Mesodermal cell (in vitro differentiated cells): ENCODE measurements at regions not wholly inside any gene's neighbourhood (a gene's known extent, or its start where the extent isn't known, plus 50 kb on each side); places are given as distances from the start of the nearest gene placed in this dataset.

ENCODE experiments used
- H3K27ac ChIP-seq: 2 replicates; pipeline ENCODE4 v1.7.0; 2013; ENCODE audit warnings: mild to moderate bottlenecking, low read depth, low read length, moderate library complexity; ENCODE audit not compliant: severe bottlenecking
- H3K36me3 ChIP-seq: 2 replicates; pipeline ENCODE4 v1.7.1; 2013; ENCODE audit warnings: mild to moderate bottlenecking, low read length, moderate library complexity; ENCODE audit not compliant: control insufficient read depth, insufficient read depth
- H3K4me1 ChIP-seq: one replicate; pipeline ENCODE4 v1.7.1; 2013; ENCODE audit warnings: mild to moderate bottlenecking, low read length; ENCODE audit not compliant: insufficient read depth, control insufficient read depth, poor library complexity, severe bottlenecking
- H3K4me3 ChIP-seq: 2 replicates; pipeline ENCODE4 v1.7.0; 2013; ENCODE audit warnings: low read length, control low read depth, mild to moderate bottlenecking; ENCODE audit not compliant: insufficient read depth, poor library complexity, severe bottlenecking; ENCODE audit errors: extremely low read depth
- H3K9me3 ChIP-seq: 2 replicates; pipeline ENCODE4 v1.7.1; 2013; ENCODE audit warnings: mild to moderate bottlenecking, low read length, moderate library complexity; ENCODE audit not compliant: control insufficient read depth
- WGBS, 2 experiments: methylation state at CpG; one replicate each; pipeline ENCODE4 v1.1.5; 2013; ENCODE audit warnings: missing lambda C conversion rate in 2 of 2; ENCODE audit not compliant: insufficient coverage in 2 of 2; 5-methylcytosine and 5-hydroxymethylcytosine counted together

DNA sequence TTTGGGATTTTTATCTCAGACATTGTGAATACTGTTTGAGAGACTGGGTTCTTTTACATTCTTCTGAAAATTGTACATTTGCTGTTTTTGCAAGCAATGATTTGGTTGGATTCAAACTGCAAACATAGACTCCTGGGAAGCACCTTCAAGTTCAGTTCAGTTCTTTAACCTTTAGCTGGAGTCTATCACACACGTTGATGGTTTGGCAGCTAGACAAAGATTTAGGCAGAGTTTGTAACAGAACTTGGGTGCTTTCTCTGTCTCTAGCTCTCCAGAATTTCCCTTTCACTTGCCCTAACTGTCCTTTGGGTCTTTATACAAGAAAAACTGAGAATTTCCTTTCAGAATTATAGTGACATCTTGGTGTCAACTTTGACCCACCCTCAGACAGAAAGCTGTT lies 556.6 kb downstream of the DIAPH3 start:
- no peaks in the 10 kb centered on the region for H3K36me3 ChIP-seq
- no peaks in the 10 kb centered on the region for H3K9me3 ChIP-seq
- WGBS, 2 experiments = 56 to 70% methylated on average over 1 of the region's 1 CpG
- peaks cover 5% of the 10 kb centered on the region for H3K4me1 ChIP-seq
- H3K27ac ChIP-seq = no peak overlapping the region
- no peak overlapping the region for H3K4me3 ChIP-seq

- peaks cover 5% of the 10 kb centered on the region for H3K4me1 ChIP-seq
- no peaks in the 10 kb centered on the region for H3K9me3 ChIP-seq
- 44 to 71% methylated on average over 1 of the region's 2 CpGs for WGBS, 2 experiments
- no peak overlapping the region for H3K27ac ChIP-seq
- no peak overlapping the region for H3K4me3 ChIP-seq
- H3K36me3 ChIP-seq = no peaks in the 10 kb centered on the region
Measured at GRCh38 chr13:59607780-59608233, 555.9 kb downstream of the DIAPH3 start.

DNA sequence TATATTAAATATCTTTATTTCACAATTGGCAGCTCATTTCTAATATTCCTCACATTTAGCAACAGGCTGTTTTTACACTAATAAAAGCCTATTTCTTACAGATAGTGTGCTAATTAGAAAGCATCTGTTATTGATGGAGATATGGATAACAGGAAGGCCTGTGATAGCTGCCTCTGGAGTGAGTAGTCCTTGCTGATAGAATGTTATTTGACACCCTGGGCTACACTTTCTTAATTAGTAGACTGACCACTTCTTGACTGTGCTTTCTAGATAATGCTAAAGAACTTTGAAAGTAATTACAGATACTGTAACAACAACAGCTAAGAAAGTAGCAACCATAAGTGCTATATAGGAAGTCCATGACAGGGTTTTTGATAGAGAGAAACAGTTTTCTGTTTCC lies 554.3 kb downstream of the DIAPH3 start:
- peaks cover 5% of the 10 kb centered on the region for H3K4me1 ChIP-seq
- no peaks in the 10 kb centered on the region for H3K36me3 ChIP-seq
- H3K4me3 ChIP-seq = no peak overlapping the region
- no peak overlapping the region for H3K27ac ChIP-seq
- no peaks in the 10 kb centered on the region for H3K9me3 ChIP-seq
